ENCODE measurements at regions not wholly inside any gene's neighbourhood (a gene's known extent, or its start where the extent isn't known, plus 50 kb on each side); places are given as distances from the start of the nearest gene placed in this dataset.

DNA sequence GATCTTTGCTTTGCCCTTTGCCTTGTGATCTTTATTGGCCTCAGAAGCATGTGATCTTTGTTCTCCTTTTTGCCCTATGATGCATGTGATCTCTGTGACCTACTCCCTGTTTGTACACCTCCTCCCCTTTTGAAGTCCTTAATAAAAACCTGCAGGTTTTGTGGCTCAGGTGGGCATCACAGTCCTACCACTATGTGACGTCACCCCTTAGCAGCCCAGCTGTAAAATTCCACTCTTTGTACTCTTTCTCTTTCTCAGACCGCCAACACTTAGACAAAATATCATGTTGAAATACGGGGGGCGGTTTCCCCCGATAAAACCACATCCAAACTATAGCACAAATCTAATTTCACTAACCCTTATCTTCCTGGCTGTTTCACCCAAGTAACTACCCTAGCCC lies 76.7 kb upstream of the RAPGEF4 start:
- Histone ChIP-seq H3K4me3 (ENCODE audit: low read length) (no peak overlapping the region), H3K4me1 (ENCODE audit: control insufficient read depth, insufficient read depth, low read length) (peaks cover 17% of the 10 kb centered on the region), H3K9ac (ENCODE audit: low read depth, low read length) (no peak overlapping the region), H3K4me2 (ENCODE audit: low read length) (no peak overlapping the region), H3K9me3 (replicated peaks; ENCODE audit: low read length) (no peaks in the 10 kb centered on the region), H3K27me3 (ENCODE audit: control insufficient read depth, insufficient read depth, low read length) (no peaks in the 10 kb centered on the region), H3K36me3 (ENCODE audit: insufficient read depth, low read length) (no peaks in the 10 kb centered on the region)

- Histone ChIP-seq H3K9ac (ENCODE audit: low read depth, low read length) (no peak overlapping the region), H3K27me3 (ENCODE audit: control insufficient read depth, insufficient read depth, low read length) (no peaks in the 10 kb centered on the region), H3K36me3 (ENCODE audit: insufficient read depth, low read length) (no peaks in the 10 kb centered on the region), H3K4me2 (ENCODE audit: low read length) (no peak overlapping the region), H3K9me3 (replicated peaks; ENCODE audit: low read length) (no peaks in the 10 kb centered on the region), H3K4me3 (ENCODE audit: low read length) (no peak overlapping the region), H3K4me1 (ENCODE audit: control insufficient read depth, insufficient read depth, low read length) (no peaks in the 10 kb centered on the region)
Measured at GRCh38 chr2:172662099-172662498, 73.5 kb upstream of the RAPGEF4 start.

DNA sequence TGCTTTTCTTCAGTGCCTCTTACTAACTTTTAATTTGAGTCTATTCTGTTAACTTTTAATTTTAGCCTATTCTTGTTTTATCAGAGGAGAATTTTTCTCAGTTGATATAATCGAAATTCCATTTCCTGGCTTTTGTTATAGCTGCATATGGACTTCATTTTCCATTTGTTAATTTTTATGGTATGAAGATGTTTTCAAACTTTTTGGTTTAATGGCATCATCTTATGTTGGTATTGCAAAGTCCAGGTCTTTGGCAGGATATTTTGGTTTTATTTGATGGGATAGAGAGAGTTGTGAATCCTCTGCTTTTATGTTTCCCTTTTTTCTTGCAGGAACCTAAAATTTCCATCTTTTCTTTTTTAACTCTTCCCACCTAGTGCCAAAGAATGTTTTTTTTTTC lies 70.9 kb upstream of the RAPGEF4 start:
- Histone ChIP-seq H3K4me2 (ENCODE audit: low read length) (no peak overlapping the region), H3K4me3 (ENCODE audit: low read length) (no peak overlapping the region), H3K27me3 (ENCODE audit: control insufficient read depth, insufficient read depth, low read length) (no peaks in the 10 kb centered on the region), H3K36me3 (ENCODE audit: insufficient read depth, low read length) (no peaks in the 10 kb centered on the region), H3K9ac (ENCODE audit: low read depth, low read length) (no peak overlapping the region), H3K9me3 (replicated peaks; ENCODE audit: low read length) (no peaks in the 10 kb centered on the region), H3K4me1 (ENCODE audit: control insufficient read depth, insufficient read depth, low read length) (no peaks in the 10 kb centered on the region)

GRCh38 chr2:172667581-172668325 lies 67.9 kb upstream of the RAPGEF4 start:
- H3K9me3 ChIP-seq (replicated peaks; ENCODE audit: low read length) = no peaks in the 10 kb centered on the region
- H3K9ac ChIP-seq (ENCODE audit: low read depth, low read length) = no peak overlapping the region
- no peak overlapping the region for H3K4me2 ChIP-seq (ENCODE audit: low read length)
- H3K36me3 ChIP-seq (ENCODE audit: insufficient read depth, low read length) = no peaks in the 10 kb centered on the region
- H3K27me3 ChIP-seq (ENCODE audit: control insufficient read depth, insufficient read depth, low read length) = no peaks in the 10 kb centered on the region
- no peak overlapping the region for H3K4me3 ChIP-seq (ENCODE audit: low read length)
- H3K4me1 ChIP-seq (ENCODE audit: control insufficient read depth, insufficient read depth, low read length) = peaks cover 12% of the 10 kb centered on the region

- peaks cover 29% of the 10 kb centered on the region for H3K4me1 ChIP-seq (ENCODE audit: control insufficient read depth, insufficient read depth, low read length)
- H3K27me3 ChIP-seq (ENCODE audit: control insufficient read depth, insufficient read depth, low read length) = no peaks in the 10 kb centered on the region
- H3K9ac ChIP-seq (ENCODE audit: low read depth, low read length) = no peak overlapping the region
- H3K36me3 ChIP-seq (ENCODE audit: insufficient read depth, low read length) = no peaks in the 10 kb centered on the region
- H3K9me3 ChIP-seq (replicated peaks; ENCODE audit: low read length) = no peaks in the 10 kb centered on the region
- H3K4me3 ChIP-seq (ENCODE audit: low read length) = no peak overlapping the region
- H3K4me2 ChIP-seq (ENCODE audit: low read length) = no peak overlapping the region
Measured at GRCh38 chr2:172671501-172671900, 64.1 kb upstream of the RAPGEF4 start.

DNA sequence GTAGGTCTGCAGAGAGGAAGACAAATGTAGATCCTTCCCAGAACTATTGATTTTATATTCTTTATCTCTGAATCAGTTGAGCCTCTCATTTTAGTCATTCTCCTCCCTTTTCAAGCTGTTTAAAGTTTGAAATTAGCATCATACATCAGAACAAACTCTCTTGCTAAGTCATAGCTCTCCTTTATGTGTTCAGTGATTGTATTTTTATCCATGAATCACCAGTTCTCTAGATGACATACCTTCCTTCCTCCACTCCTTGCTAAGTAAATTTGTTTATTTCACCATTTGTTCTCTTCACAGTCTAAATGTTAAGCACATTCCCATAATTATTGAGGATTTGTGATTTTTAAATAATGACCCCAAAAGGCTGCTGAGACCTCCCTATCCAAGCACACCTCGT lies 63.5 kb upstream of the RAPGEF4 start:
- Histone ChIP-seq H3K4me1 (ENCODE audit: control insufficient read depth, insufficient read depth, low read length) (peaks cover 29% of the 10 kb centered on the region), H3K4me3 (ENCODE audit: low read length) (no peak overlapping the region), H3K9ac (ENCODE audit: low read depth, low read length) (no peak overlapping the region), H3K9me3 (replicated peaks; ENCODE audit: low read length) (no peaks in the 10 kb centered on the region), H3K36me3 (ENCODE audit: insufficient read depth, low read length) (no peaks in the 10 kb centered on the region), H3K4me2 (ENCODE audit: low read length) (no peak overlapping the region), H3K27me3 (ENCODE audit: control insufficient read depth, insufficient read depth, low read length) (no peaks in the 10 kb centered on the region)

DNA sequence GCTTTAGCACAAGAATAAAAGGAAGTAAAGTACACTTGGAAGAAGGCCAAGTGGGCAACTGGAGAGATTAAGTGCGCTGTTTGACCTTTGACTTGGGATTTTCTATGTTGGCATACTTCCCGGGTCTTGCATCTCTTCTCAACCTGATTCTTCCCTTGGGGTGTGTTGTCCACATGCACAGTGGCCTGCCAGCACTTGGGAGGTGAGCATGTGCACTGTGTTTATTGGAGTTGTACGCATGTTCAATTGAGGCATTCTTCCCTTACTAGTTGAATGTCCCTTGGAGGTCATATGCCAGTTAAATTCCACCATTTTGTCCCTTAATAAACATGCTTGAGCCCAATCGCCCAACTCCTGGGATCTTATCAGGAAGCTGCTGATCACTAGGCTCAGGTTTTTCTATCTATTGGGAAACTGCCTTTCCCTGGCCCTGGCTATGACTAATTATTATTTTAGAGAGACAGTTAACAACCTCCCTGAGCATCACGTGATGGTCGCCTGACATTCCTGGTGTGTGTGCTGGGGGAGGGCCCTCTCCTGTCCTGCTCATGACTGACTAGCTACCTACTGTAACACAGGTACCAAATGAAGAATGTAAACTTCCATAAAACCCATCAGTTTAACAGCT lies 62.5 kb upstream of the RAPGEF4 start:
- no peak overlapping the region for H3K4me3 ChIP-seq (ENCODE audit: low read length)
- peaks cover 31% of the 10 kb centered on the region for H3K4me1 ChIP-seq (ENCODE audit: control insufficient read depth, insufficient read depth, low read length)
- no peak overlapping the region for H3K9ac ChIP-seq (ENCODE audit: low read depth, low read length)
- no peaks in the 10 kb centered on the region for H3K36me3 ChIP-seq (ENCODE audit: insufficient read depth, low read length)
- H3K4me2 ChIP-seq (ENCODE audit: low read length) = no peak overlapping the region
- H3K27me3 ChIP-seq (ENCODE audit: control insufficient read depth, insufficient read depth, low read length) = no peaks in the 10 kb centered on the region
- no peaks in the 10 kb centered on the region for H3K9me3 ChIP-seq (replicated peaks; ENCODE audit: low read length)

- no peaks in the 10 kb centered on the region for H3K36me3 ChIP-seq (ENCODE audit: insufficient read depth, low read length)
- peaks cover 31% of the 10 kb centered on the region for H3K4me1 ChIP-seq (ENCODE audit: control insufficient read depth, insufficient read depth, low read length)
- H3K27me3 ChIP-seq (ENCODE audit: control insufficient read depth, insufficient read depth, low read length) = no peaks in the 10 kb centered on the region
- H3K4me3 ChIP-seq (ENCODE audit: low read length) = peak overlapping the region; percentile 55
- peak overlapping the region; percentile 26 for H3K9ac ChIP-seq (ENCODE audit: low read depth, low read length)
- H3K9me3 ChIP-seq (replicated peaks; ENCODE audit: low read length) = no peaks in the 10 kb centered on the region
- peak overlapping the region; percentile 77 for H3K4me2 ChIP-seq (ENCODE audit: low read length)
Measured at GRCh38 chr2:172674034-172674967, 61.3 kb upstream of the RAPGEF4 start.

DNA sequence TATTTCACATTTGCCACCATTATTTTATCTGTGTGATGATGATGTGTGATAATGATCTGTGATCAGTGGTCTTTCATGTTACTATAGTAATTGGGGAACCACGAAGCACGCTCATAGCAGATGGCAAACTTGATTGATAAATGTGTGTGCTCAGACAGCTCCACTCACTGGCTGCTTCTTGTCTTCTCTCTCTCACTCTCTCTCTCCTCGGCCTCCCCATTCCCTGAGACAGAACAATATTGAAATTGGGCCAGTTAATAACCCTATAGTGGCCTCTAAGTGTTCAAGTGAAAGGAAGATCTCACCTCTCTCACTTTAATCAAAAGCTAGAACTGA lies 60.7 kb upstream of the RAPGEF4 start:
- Histone ChIP-seq H3K36me3 (ENCODE audit: insufficient read depth, low read length) (no peaks in the 10 kb centered on the region), H3K9ac (ENCODE audit: low read depth, low read length) (no peak overlapping the region), H3K27me3 (ENCODE audit: control insufficient read depth, insufficient read depth, low read length) (no peaks in the 10 kb centered on the region), H3K9me3 (replicated peaks; ENCODE audit: low read length) (no peaks in the 10 kb centered on the region), H3K4me1 (ENCODE audit: control insufficient read depth, insufficient read depth, low read length) (peaks cover 31% of the 10 kb centered on the region), H3K4me3 (ENCODE audit: low read length) (no peak overlapping the region), H3K4me2 (ENCODE audit: low read length) (peak overlapping the region; percentile 77)

GRCh38 chr2:172677363-172677762 lies 58.3 kb upstream of the RAPGEF4 start:
- H3K36me3 ChIP-seq (ENCODE audit: insufficient read depth, low read length) = no peaks in the 10 kb centered on the region
- no peaks in the 10 kb centered on the region for H3K27me3 ChIP-seq (ENCODE audit: control insufficient read depth, insufficient read depth, low read length)
- no peak overlapping the region for H3K4me2 ChIP-seq (ENCODE audit: low read length)
- no peak overlapping the region for H3K4me3 ChIP-seq (ENCODE audit: low read length)
- no peaks in the 10 kb centered on the region for H3K9me3 ChIP-seq (replicated peaks; ENCODE audit: low read length)
- H3K4me1 ChIP-seq (ENCODE audit: control insufficient read depth, insufficient read depth, low read length) = peaks cover 23% of the 10 kb centered on the region
- no peak overlapping the region for H3K9ac ChIP-seq (ENCODE audit: low read depth, low read length)

DNA sequence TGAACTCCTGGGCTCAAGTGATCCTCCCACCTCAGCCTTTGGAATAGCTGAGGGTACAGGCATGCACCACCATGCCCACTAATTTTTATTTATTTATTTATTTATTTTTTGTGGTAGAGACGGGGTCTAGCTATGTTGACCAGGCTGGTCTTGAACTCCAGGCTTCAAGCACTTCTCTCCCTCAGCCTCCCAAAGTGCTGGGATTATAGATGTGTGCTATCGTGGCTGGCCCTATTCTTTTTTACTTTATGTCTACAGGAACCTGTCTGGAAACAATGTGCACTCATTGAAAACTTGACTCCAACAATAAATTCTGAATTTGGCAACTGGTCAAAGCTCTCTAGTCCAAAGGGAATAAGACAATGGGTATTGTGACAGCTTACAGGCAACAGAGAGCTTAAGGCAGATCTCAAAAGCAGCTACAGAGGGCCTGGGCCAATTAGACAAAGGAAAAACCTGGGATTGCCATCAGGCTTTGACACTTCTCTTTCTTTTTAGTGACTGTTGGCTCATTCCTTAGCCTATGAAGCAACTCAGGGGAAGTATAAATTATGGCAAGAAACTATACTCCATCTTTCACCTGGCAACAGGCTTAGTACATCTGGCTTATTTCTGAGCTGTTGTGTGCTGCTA lies 55.1 kb upstream of the RAPGEF4 start:
- H3K4me3 ChIP-seq (ENCODE audit: low read length) = no peak overlapping the region
- no peak overlapping the region for H3K9ac ChIP-seq (ENCODE audit: low read depth, low read length)
- H3K36me3 ChIP-seq (ENCODE audit: insufficient read depth, low read length) = no peaks in the 10 kb centered on the region
- H3K9me3 ChIP-seq (replicated peaks; ENCODE audit: low read length) = no peaks in the 10 kb centered on the region
- H3K27me3 ChIP-seq (ENCODE audit: control insufficient read depth, insufficient read depth, low read length) = no peaks in the 10 kb centered on the region
- no peak overlapping the region for H3K4me2 ChIP-seq (ENCODE audit: low read length)
- H3K4me1 ChIP-seq (ENCODE audit: control insufficient read depth, insufficient read depth, low read length) = peaks cover 2% of the 10 kb centered on the region
